ENCODE measurements at regions not wholly inside any gene's neighbourhood (a gene's known extent, or its start where the extent isn't known, plus 50 kb on each side); places are given as distances from the start of the nearest gene placed in this dataset.
"Not testable (repeated sequence)": the region's sequence is repeated elsewhere in the genome, so short reads cannot be mapped to it uniquely, and the experiment has no call there.

DNA sequence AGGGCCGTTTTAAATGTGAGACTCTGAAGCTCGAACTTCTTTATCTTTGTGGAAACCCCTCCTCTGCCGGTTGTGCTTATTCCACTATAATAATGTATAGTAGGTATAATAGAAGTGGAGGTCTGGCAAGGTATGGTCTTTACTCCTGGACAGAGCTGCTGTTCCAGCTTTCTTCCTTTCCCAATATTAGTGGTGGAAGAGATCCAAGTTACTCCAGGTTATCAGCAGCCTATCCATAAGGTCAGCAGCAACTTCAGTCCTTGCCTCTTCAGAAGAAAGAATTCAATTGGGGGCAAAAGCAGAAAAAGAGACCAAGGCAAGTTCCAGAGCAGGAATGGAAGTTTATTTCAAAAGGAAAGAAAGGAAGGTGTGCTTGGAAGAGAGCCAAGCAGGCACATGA lies 69.3 kb upstream of the TRIM77 start:
- not testable (repeated sequence) for TF ChIP-seq CTCF (IDR thresholded peaks at IDR 0.05); TCF7L2 (IDR thresholded peaks at IDR 0.05; ENCODE audit: low read depth, low read length); POLR2AphosphoS5 (IDR thresholded peaks at IDR 0.05; ENCODE audit: low read depth, low read length); SIN3A (IDR thresholded peaks at IDR 0.05; ENCODE audit: borderline replicate concordance, insufficient read depth, low read depth, low read length)
- TF ChIP-seq, protein P1, sequence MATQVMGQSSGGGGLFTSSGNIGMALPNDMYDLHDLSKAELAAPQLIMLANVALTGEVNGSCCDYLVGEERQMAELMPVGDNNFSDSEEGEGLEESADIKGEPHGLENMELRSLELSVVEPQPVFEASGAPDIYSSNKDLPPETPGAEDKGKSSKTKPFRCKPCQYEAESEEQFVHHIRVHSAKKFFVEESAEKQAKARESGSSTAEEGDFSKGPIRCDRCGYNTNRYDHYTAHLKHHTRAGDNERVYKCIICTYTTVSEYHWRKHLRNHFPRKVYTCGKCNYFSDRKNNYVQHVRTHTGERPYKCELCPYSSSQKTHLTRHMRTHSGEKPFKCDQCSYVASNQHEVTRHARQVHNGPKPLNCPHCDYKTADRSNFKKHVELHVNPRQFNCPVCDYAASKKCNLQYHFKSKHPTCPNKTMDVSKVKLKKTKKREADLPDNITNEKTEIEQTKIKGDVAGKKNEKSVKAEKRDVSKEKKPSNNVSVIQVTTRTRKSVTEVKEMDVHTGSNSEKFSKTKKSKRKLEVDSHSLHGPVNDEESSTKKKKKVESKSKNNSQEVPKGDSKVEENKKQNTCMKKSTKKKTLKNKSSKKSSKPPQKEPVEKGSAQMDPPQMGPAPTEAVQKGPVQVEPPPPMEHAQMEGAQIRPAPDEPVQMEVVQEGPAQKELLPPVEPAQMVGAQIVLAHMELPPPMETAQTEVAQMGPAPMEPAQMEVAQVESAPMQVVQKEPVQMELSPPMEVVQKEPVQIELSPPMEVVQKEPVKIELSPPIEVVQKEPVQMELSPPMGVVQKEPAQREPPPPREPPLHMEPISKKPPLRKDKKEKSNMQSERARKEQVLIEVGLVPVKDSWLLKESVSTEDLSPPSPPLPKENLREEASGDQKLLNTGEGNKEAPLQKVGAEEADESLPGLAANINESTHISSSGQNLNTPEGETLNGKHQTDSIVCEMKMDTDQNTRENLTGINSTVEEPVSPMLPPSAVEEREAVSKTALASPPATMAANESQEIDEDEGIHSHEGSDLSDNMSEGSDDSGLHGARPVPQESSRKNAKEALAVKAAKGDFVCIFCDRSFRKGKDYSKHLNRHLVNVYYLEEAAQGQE (IDR thresholded peaks at IDR 0.05; ENCODE audit: insufficient read depth in 1 of 2, low read depth in 2 of 2, low read length in 1 of 2) = not testable (repeated sequence)

Data from Panc1 (cell line).